SK-N-SH (cell line): ENCODE measurements at regions not wholly inside any gene's neighbourhood (a gene's known extent, or its start where the extent isn't known, plus 50 kb on each side); places are given as distances from the start of the nearest gene placed in this dataset.

Experiments used
- CTCF ChIA-PET: fragments of 300-600, 350-600 bp; formaldehyde crosslinking; extraction: SDS; loops from one replicate; lab custom pipeline; 2021; lab: Yijun Ruan, JAX
- POLR2A ChIA-PET: fragments of 350-600 bp; sonication (Branson Sonifier 250); formaldehyde crosslinking; extraction: SDS; loops from one replicate; lab custom pipeline; 2020; ENCODE audit warnings: antibody characterized with exemption, inconsistent platforms; lab: Yijun Ruan, JAX
- DNase-seq: peaks from one replicate; pipeline ENCODE4 v3.0.0; 2012
- H2AFZ ChIP-seq: fragments of 200-600 bp; sonication (generic); 2 replicates; pipeline ENCODE4 v1.8.1; 2016; ENCODE audit warnings: antibody characterized with exemption, mild to moderate bottlenecking, low read depth
- H3F3A ChIP-seq: fragments of 200-600 bp; sonication (generic); replicated peaks from 2 replicates; pipeline ENCODE3; 2016; ENCODE audit warnings: antibody characterized with exemption, mild to moderate bottlenecking; ENCODE audit not compliant: insufficient read depth
- H3K27ac ChIP-seq, 2 experiments: fragments of 200-500 bp in 1 of 2; fragments of 200-600 bp in 1 of 2; sonication (Bioruptor generic) in 1 of 2; sonication (generic), shearing (Covaris generic) in 1 of 2; 2 replicates each; pipeline versions ENCODE4 v1.5.1 to v1.6.1; 2014 to 2016; ENCODE audit warnings: low read depth in 2 of 2, inconsistent platforms in 1 of 2, low read length in 1 of 2, mild to moderate bottlenecking in 1 of 2, mixed read lengths in 1 of 2
- H3K27me3 ChIP-seq: fragments of 200-600 bp; sonication (generic), shearing (Covaris generic); 2 replicates; pipeline ENCODE4 v1.6.1; 2016; ENCODE audit warnings: mixed run types; ENCODE audit not compliant: insufficient read depth
- H3K36me3 ChIP-seq, 2 experiments: fragments of 200-500 bp in 1 of 2; fragments of 200-600 bp in 1 of 2; sonication (Bioruptor generic) in 1 of 2; sonication (generic) in 1 of 2; replicated peaks in 1 of 2; 2 replicates each; pipeline versions ENCODE3 to v1.5.1; 2014 to 2016; ENCODE audit warnings: low read length in 1 of 2, mild to moderate bottlenecking in 1 of 2; ENCODE audit not compliant: insufficient read depth in 2 of 2, control insufficient read depth in 1 of 2
- H3K4me1 ChIP-seq, 2 experiments: fragments of 200-500 bp in 1 of 2; fragments of 200-600 bp in 1 of 2; sonication (Bioruptor generic) in 1 of 2; sonication (generic), shearing (Covaris generic) in 1 of 2; 2 replicates each; pipeline versions ENCODE4 v1.5.1 to v1.6.1; 2014 to 2016; ENCODE audit warnings: low read depth in 1 of 2, low read length in 1 of 2, mixed run types in 1 of 2; ENCODE audit not compliant: insufficient read depth in 2 of 2, control insufficient read depth in 1 of 2
- H3K4me2 ChIP-seq: fragments of 200-600 bp; sonication (generic), shearing (Covaris generic); 2 replicates; pipeline ENCODE4 v1.6.1; 2017; ENCODE audit warnings: mixed run types
- H3K4me3 ChIP-seq, 2 experiments: fragments of 200-500 bp in 1 of 2; fragments of 200-600 bp in 1 of 2; sonication (Bioruptor generic) in 1 of 2; sonication (generic), shearing (Covaris generic) in 1 of 2; 2 replicates each; pipeline versions ENCODE4 v1.5.1 to v1.8.1; 2014 to 2016; ENCODE audit warnings: low read depth in 2 of 2, inconsistent platforms in 1 of 2, low read length in 1 of 2, mild to moderate bottlenecking in 1 of 2, mixed read lengths in 1 of 2, moderate library complexity in 1 of 2
- H3K79me2 ChIP-seq: fragments of 200-600 bp; sonication (generic); 2 replicates; pipeline ENCODE4 v1.8.1; 2017; ENCODE audit warnings: mild to moderate bottlenecking; ENCODE audit not compliant: insufficient read depth
- H3K9ac ChIP-seq: fragments of 200-600 bp; sonication (generic); 2 replicates; pipeline ENCODE4 v1.6.1; 2017; ENCODE audit warnings: mixed run types
- H3K9me2 ChIP-seq: fragments of 200-600 bp; sonication (generic); 2 replicates; pipeline ENCODE4 v1.6.1; 2017; ENCODE audit warnings: mixed run types
- H3K9me3 ChIP-seq: fragments of 200-600 bp; sonication (generic); 2 replicates; pipeline ENCODE4 v1.6.1; 2017; ENCODE audit warnings: mixed run types, mild to moderate bottlenecking, moderate library complexity
- H4K20me1 ChIP-seq: fragments of 200-600 bp; sonication (generic); 2 replicates; pipeline ENCODE4 v1.6.1; 2017; ENCODE audit warnings: mild to moderate bottlenecking, mixed run types; ENCODE audit not compliant: insufficient read depth
- CHD2 ChIP-seq: fragments of 150-350 bp; IDR thresholded peaks from 2 replicates; pipeline ENCODE4 v1.6.1; 2018; ENCODE audit warnings: low read length; ENCODE audit not compliant: partially characterized antibody
- CTCF ChIP-seq: fragments of 200-600 bp; sonication (generic); IDR thresholded peaks from 2 replicates; pipeline ENCODE4 v1.6.1; 2017; ENCODE audit warnings: antibody characterized with exemption, mild to moderate bottlenecking, moderate library complexity
- ELF1 ChIP-seq: IDR thresholded peaks from 2 replicates; pipeline ENCODE4 v1.4.0; 2012
- EP300 ChIP-seq, 2 experiments: IDR thresholded peaks; 2 replicates each; pipeline versions ENCODE4 v1.4.0 to v1.6.1; 2012; ENCODE audit warnings: borderline replicate concordance in 1 of 2, low read depth in 1 of 2, low read length in 1 of 2
- FOSL2 ChIP-seq: IDR thresholded peaks from 2 replicates; pipeline ENCODE4 v1.4.0; 2012; ENCODE audit warnings: low read depth, mild to moderate bottlenecking, moderate library complexity, borderline replicate concordance
- IRF3 ChIP-seq: fragments of 150-350 bp; IDR thresholded peaks from 2 replicates; pipeline ENCODE4 v1.6.1; 2016; ENCODE audit warnings: mild to moderate bottlenecking, low read depth, low read length
- MAX ChIP-seq: IDR thresholded peaks from 2 replicates; pipeline ENCODE4 v1.4.0; 2012; ENCODE audit warnings: low read depth
- NFIC ChIP-seq: IDR thresholded peaks from 2 replicates; pipeline ENCODE4 v1.4.0; 2012; ENCODE audit warnings: borderline replicate concordance
- PBX3 ChIP-seq: IDR thresholded peaks from 2 replicates; pipeline ENCODE4; 2012
- POLR2AphosphoS5 ChIP-seq: IDR thresholded peaks from 2 replicates; pipeline ENCODE4 v1.6.1; 2012; ENCODE audit warnings: low read depth, low read length
- RCOR1 ChIP-seq: fragments of 150-350 bp; IDR thresholded peaks from 2 replicates; pipeline ENCODE4 v1.6.1; 2017; ENCODE audit warnings: antibody characterized with exemption, low read length
- REST ChIP-seq: IDR thresholded peaks from 2 replicates; pipeline ENCODE4 v1.6.1; 2012; ENCODE audit warnings: mild to moderate bottlenecking, low read depth, low read length, moderate library complexity
- RFX5 ChIP-seq: IDR thresholded peaks from 2 replicates; pipeline ENCODE4 v1.6.1; 2012; ENCODE audit warnings: mild to moderate bottlenecking, improper control_type of control experiment, low read length
- RXRA ChIP-seq: IDR thresholded peaks from 2 replicates; pipeline ENCODE4 v1.4.0; 2012; ENCODE audit warnings: low read depth, mild to moderate bottlenecking, borderline replicate concordance
- TCF12 ChIP-seq: IDR thresholded peaks from 2 replicates; pipeline ENCODE4 v1.4.0; 2012
- TEAD4 ChIP-seq: IDR thresholded peaks from 2 replicates; pipeline ENCODE4 v1.4.0; 2012; ENCODE audit warnings: mild to moderate bottlenecking, borderline replicate concordance; ENCODE audit not compliant: insufficient read depth
- YY1 ChIP-seq: IDR thresholded peaks from 2 replicates; pipeline ENCODE4 v1.4.0; 2012; ENCODE audit warnings: low read depth, mild to moderate bottlenecking
- WGBS: methylation state at CpG from one replicate; pipeline ENCODE4 v1.1.6; 2017; ENCODE audit warnings: low lambda C conversion rate; 5-methylcytosine and 5-hydroxymethylcytosine counted together

- Histone ChIP-seq H3K9ac (no peak overlapping the region), H3K79me2 (no peaks in the 10 kb centered on the region), H2AFZ (no peak overlapping the region), H3K36me3 (no peaks in the 10 kb centered on the region), H3K9me3 (0 out of 2 replicates have a peak, but pooled peaks cover 5% of the 10 kb centered on the region), H3K4me3 (no peak overlapping the region), H3K4me1 (peaks cover 0 to 20% of the 10 kb centered on the region in 2 experiments; a peak in 2 of 4 replicates), H3K9me2 (no peaks in the 10 kb centered on the region), H3K4me2 (no peak overlapping the region), H3F3A (no peaks in the 10 kb centered on the region), H4K20me1 (no peaks in the 10 kb centered on the region), H3K27ac (no peak overlapping the region), H3K27me3 (no peaks in the 10 kb centered on the region)
- WGBS, result 32% methylated on average over 2 of the region's 2 CpGs
- TF ChIP-seq EP300 (IDR thresholded peaks at IDR 0.05; ENCODE audit: borderline replicate concordance in 1 of 2, low read depth in 1 of 2, low read length in 1 of 2), result no peak
- TF ChIP-seq TEAD4, result no peak
- TF ChIP-seq CHD2, result no peak
- TF ChIP-seq NFIC, result no peak
- TF ChIP-seq TCF12, result no peak
- TF ChIP-seq RXRA, result no peak
- TF ChIP-seq IRF3, result no peak
- TF ChIP-seq FOSL2, result no peak
- TF ChIP-seq RFX5, result no peak
- TF ChIP-seq CTCF, result no peak
- TF ChIP-seq REST, result no peak
- no peak for TF ChIP-seq PBX3
- TF ChIP-seq RCOR1, result no peak
- no peak for TF ChIP-seq POLR2AphosphoS5
- TF ChIP-seq YY1, result no peak
- TF ChIP-seq MAX, result no peak
- no peak for TF ChIP-seq ELF1
- no peak for DNase-seq
- CTCF ChIA-PET, result interaction anchor here (1.1 to 3.2 kb wide), 2 partner anchors 58 to 274 kb away, joined by 9 to 19 read pairs; no protein-coding TSS in a partner anchor
- POLR2A ChIA-PET, result no interaction called here
Observed at GRCh38 chr17:73703917-73704316, 59.7 kb upstream of the SDK2 start.
